ENCODE measurements at regions not wholly inside any gene's neighbourhood (a gene's known extent, or its start where the extent isn't known, plus 50 kb on each side); places are given as distances from the start of the nearest gene placed in this dataset.

GRCh38 chr5:27639005-27639612 lies 600.7 kb upstream of the CDH9 start:
- Mint-ChIP-seq H3K27me3 (ENCODE audit: low read depth) (no peaks in the 10 kb centered on the region), H3K27ac (ENCODE audit: unreplicated experiment) (no peak overlapping the region), H3K36me3 (ENCODE audit: low read depth) (no peaks in the 10 kb centered on the region), H3K4me3 (ENCODE audit: unreplicated experiment) (no peak overlapping the region), H3K9me3 (ENCODE audit: low read depth) (peaks cover 22% of the 10 kb centered on the region), H3K4me1 (ENCODE audit: low read depth) (no peaks in the 10 kb centered on the region)
- TF ChIP-seq, protein P1, sequence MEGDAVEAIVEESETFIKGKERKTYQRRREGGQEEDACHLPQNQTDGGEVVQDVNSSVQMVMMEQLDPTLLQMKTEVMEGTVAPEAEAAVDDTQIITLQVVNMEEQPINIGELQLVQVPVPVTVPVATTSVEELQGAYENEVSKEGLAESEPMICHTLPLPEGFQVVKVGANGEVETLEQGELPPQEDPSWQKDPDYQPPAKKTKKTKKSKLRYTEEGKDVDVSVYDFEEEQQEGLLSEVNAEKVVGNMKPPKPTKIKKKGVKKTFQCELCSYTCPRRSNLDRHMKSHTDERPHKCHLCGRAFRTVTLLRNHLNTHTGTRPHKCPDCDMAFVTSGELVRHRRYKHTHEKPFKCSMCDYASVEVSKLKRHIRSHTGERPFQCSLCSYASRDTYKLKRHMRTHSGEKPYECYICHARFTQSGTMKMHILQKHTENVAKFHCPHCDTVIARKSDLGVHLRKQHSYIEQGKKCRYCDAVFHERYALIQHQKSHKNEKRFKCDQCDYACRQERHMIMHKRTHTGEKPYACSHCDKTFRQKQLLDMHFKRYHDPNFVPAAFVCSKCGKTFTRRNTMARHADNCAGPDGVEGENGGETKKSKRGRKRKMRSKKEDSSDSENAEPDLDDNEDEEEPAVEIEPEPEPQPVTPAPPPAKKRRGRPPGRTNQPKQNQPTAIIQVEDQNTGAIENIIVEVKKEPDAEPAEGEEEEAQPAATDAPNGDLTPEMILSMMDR (IDR thresholded peaks at IDR 0.05): no peak
- DNase-seq (ENCODE audit: low spot score): no peak

DNA sequence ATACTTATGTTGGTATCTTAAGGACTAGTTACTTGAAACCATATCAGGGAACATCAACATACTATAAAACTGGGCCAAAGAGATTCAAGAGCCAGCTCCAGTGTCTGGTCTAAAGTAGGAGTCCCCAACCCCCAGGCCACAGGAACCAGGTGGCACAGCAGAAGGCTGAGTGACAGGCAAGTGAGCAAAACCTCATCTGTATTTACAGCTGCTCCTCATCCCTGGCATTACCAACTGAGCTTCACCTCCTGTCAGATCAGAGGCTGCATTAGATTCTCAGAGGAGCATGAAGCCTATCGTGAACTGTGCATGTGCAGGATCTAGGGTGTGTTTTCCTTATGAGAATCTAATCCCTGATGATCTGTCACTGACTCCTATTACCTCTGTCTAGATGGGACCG lies 581.6 kb upstream of the CDH9 start:
- DNase-seq (ENCODE audit: low spot score): no peak
- H3K27me3 Mint-ChIP-seq (ENCODE audit: low read depth): no peaks in the 10 kb centered on the region
- H3K36me3 Mint-ChIP-seq (ENCODE audit: low read depth): no peaks in the 10 kb centered on the region
- no peaks in the 10 kb centered on the region for H3K4me1 Mint-ChIP-seq (ENCODE audit: low read depth)
- H3K27ac Mint-ChIP-seq (ENCODE audit: unreplicated experiment): no peak overlapping the region
- TF ChIP-seq, protein P1 (IDR thresholded peaks at IDR 0.05): no peak
- no peak overlapping the region for H3K4me3 Mint-ChIP-seq (ENCODE audit: unreplicated experiment)
- H3K9me3 Mint-ChIP-seq (ENCODE audit: low read depth): peaks cover 3% of the 10 kb centered on the region

- Mint-ChIP-seq H3K36me3 (ENCODE audit: low read depth) (no peaks in the 10 kb centered on the region), H3K4me1 (ENCODE audit: low read depth) (no peaks in the 10 kb centered on the region), H3K4me3 (ENCODE audit: unreplicated experiment) (no peak overlapping the region), H3K27me3 (ENCODE audit: low read depth) (no peaks in the 10 kb centered on the region), H3K9me3 (ENCODE audit: low read depth) (peaks cover 3% of the 10 kb centered on the region), H3K27ac (ENCODE audit: unreplicated experiment) (no peak overlapping the region)
- TF ChIP-seq, protein P1 (IDR thresholded peaks at IDR 0.05): no peak
- no peak for DNase-seq (ENCODE audit: low spot score)
Measured at GRCh38 chr5:27612161-27612560, 573.8 kb upstream of the CDH9 start.

GRCh38 chr5:27608992-27609391 lies 570.6 kb upstream of the CDH9 start:
- H3K4me3 Mint-ChIP-seq (ENCODE audit: unreplicated experiment): no peak overlapping the region
- no peaks in the 10 kb centered on the region for H3K4me1 Mint-ChIP-seq (ENCODE audit: low read depth)
- no peak for DNase-seq (ENCODE audit: low spot score)
- no peaks in the 10 kb centered on the region for H3K9me3 Mint-ChIP-seq (ENCODE audit: low read depth)
- no peaks in the 10 kb centered on the region for H3K36me3 Mint-ChIP-seq (ENCODE audit: low read depth)
- TF ChIP-seq, protein P1 (IDR thresholded peaks at IDR 0.05): no peak
- H3K27me3 Mint-ChIP-seq (ENCODE audit: low read depth): peaks cover 4% of the 10 kb centered on the region
- no peak overlapping the region for H3K27ac Mint-ChIP-seq (ENCODE audit: unreplicated experiment)

GRCh38 chr5:27598576-27598975 lies 560.2 kb upstream of the CDH9 start:
- no peak overlapping the region for H3K27ac Mint-ChIP-seq (ENCODE audit: unreplicated experiment)

More at GRCh38 chr5:27598576-27598975, 560.2 kb upstream of the CDH9 start:
- TF ChIP-seq, protein P1 (IDR thresholded peaks at IDR 0.05): no peak
- peaks cover 14% of the 10 kb centered on the region for H3K27me3 Mint-ChIP-seq (ENCODE audit: low read depth)
- no peak for DNase-seq (ENCODE audit: low spot score)
- no peaks in the 10 kb centered on the region for H3K9me3 Mint-ChIP-seq (ENCODE audit: low read depth)
- H3K4me3 Mint-ChIP-seq (ENCODE audit: unreplicated experiment): no peak overlapping the region
- H3K36me3 Mint-ChIP-seq (ENCODE audit: low read depth): no peaks in the 10 kb centered on the region
- no peaks in the 10 kb centered on the region for H3K4me1 Mint-ChIP-seq (ENCODE audit: low read depth)
